GM13976 (cell line): ENCODE measurements at regions not wholly inside any gene's neighbourhood (a gene's known extent, or its start where the extent isn't known, plus 50 kb on each side); places are given as distances from the start of the nearest gene placed in this dataset.

Experiments
- DNase-seq: peaks from one replicate; pipeline ENCODE4 v3.0.0; 2012; ENCODE audit warnings: low spot score
- CTCF ChIP-seq: IDR thresholded peaks from 2 replicates; pipeline ENCODE4 v1.5.1; 2012; ENCODE audit warnings: borderline replicate concordance, mild to moderate bottlenecking; ENCODE audit not compliant: insufficient read depth; ENCODE audit errors: extremely low read depth, missing control alignments, control extremely low read depth
- in situ Hi-C: fragments of 300-500 bp; cut with MboI; formaldehyde crosslinking; loops from one replicate; pipeline ENCODE4 v1.12.0; 2022; ENCODE audit warnings: low sequenced_read_pairs, mixed read lengths, inconsistent platforms; ENCODE audit not compliant: unreplicated experiment

- TF ChIP-seq CTCF = no peak
- in situ Hi-C loops = no loop called here
- DNase-seq = peak; percentile 65
Observed at GRCh38 chr6:27091661-27092315, 155.7 kb upstream of the PRSS16 start.

GRCh38 chr6:27092316-27092692 is 155.2 kb upstream of the PRSS16 start:
- in situ Hi-C loops = no loop called here
- TF ChIP-seq CTCF = no peak
- no peak for DNase-seq

- TF ChIP-seq CTCF = no peak
- in situ Hi-C loops = no loop called here
- no peak for DNase-seq
Observed at GRCh38 chr6:27095914-27096313, 151.6 kb upstream of the PRSS16 start.

- in situ Hi-C loops = no loop called here
- peak; percentile 69 for DNase-seq
- TF ChIP-seq CTCF = no peak
Observed at GRCh38 chr6:27096834-27097511, 150.5 kb upstream of the PRSS16 start.

- in situ Hi-C loops = no loop called here
- TF ChIP-seq CTCF = no peak
- DNase-seq = no peak
Observed at GRCh38 chr6:27098956-27099355, 148.5 kb upstream of the PRSS16 start.

- in situ Hi-C loops = no loop called here
- no peak for DNase-seq
- no peak for TF ChIP-seq CTCF
Observed at GRCh38 chr6:27100921-27101320, 146.6 kb upstream of the PRSS16 start.

GRCh38 chr6:27101824-27102223 is 145.7 kb upstream of the PRSS16 start:
- DNase-seq = no peak
- no peak for TF ChIP-seq CTCF
- in situ Hi-C loops = no loop called here
